HG02852 (cell line): ENCODE measurements at regions not wholly inside any gene's neighbourhood (a gene's known extent, or its start where the extent isn't known, plus 50 kb on each side); places are given as distances from the start of the nearest gene placed in this dataset.

Experiments used
- ATAC-seq: cut with Tn5 transposase; IDR thresholded peaks from one replicate; pipeline ENCODE4 v1.9.1; 2021; ENCODE audit warnings: mild to moderate bottlenecking, moderate library complexity; ENCODE audit not compliant: unreplicated experiment

DNA sequence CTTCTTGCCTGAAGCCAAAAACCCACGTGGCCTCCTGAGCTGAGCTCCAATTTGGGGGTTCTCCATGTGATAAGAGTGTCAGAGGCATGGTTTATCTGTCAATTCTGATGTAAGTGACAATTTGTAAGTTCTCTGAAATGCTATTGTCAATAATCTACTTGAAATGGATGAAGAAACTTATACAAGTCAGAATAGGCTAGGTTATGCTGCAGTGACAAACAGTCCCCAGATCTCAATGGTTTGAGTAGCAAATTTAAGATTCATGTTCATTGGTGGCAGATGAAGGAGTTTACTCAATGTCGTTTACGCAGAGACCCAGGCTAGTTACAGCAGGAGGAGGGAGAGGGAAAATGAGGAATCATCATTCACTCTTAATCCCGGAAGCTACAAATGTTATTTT lies 352.4 kb downstream of the KIF16B start:
- ATAC-seq = no peak

DNA sequence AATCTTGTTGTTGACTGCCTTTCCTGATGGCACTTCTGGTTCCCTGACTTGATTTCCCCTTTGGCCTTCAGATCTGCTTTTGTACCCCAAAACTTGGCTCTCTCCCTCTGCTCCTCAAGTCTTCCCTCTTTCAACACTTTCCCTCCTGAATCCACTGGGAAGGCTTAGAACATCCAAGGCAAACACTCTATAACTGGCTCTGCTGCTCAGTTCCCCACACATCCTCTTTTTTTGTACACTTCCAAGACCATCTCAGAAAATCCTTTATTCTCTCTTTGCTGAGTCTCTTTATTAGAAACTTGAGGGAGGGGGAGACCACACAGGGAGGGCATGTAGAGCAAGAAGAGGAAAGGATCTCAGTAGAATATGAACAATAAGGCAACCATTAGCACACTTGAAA lies 354.1 kb downstream of the KIF16B start:
- no peak for ATAC-seq

DNA sequence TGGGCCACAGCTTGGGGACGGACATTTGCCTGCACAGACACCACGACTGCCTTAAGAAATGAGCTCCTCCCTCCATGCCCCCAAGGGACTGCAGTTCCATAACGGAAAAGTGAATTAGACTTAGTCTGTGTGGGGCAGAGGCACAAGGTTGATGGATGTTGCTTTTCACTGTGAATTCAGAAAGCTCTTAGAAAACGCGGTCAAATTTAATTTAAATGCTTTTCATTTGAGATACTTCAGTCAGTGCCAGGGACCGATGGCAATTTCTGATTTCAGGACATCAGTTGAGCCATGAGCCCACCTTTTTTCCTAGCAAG lies 356.4 kb downstream of the KIF16B start:
- ATAC-seq = no peak

DNA sequence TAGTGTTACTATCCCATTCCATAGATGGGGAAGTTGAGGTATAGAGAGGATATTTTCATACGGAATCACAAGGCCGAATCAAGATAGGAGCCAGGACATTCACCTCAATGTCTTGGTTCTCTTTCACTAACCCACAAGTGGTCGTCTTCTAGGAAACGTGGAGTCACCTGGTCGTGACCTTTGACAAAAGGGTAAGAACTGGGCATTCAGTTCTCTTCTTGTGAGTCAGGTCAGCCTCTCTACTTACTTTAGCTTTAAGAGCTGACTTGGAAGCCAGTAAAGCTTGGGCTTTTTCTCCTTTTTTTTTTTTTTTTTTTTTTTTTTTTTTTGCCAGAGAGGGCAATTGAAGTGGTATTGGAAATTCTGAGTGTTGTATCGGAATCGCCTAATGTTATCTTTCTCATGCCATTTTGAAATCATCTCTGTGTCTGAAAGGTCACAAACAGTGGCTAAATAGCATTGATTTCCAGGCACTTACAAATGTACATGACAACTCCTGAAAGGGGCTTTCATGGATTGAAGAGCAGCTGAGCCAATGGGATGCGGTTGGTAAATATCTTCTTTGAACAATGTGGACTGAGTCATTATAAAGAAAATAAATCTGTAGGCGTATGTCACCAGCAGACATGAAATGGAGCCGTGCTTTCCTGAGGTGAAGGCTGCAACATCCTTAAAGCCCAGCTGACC lies 356.9 kb downstream of the KIF16B start:
- ATAC-seq = no peak

DNA sequence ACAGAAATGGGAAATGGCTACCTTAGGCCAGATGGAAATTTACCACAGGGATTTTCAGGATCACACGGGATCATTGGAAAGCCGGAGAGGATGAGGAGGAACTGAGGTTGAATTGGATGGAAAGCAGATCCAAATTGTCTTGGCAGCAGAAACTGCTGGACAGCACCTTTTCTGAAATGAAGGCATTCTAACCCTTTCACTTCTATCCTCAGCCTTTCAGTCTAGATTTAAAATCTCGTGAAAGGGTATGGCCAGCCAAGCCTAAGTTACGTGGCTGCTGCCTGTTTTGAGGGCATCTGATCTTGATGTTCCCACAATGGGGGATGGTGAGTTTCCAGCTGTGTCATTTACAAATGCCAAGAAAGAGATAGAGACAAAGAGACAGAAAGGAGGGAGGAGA lies 358.2 kb downstream of the KIF16B start:
- no peak for ATAC-seq

DNA sequence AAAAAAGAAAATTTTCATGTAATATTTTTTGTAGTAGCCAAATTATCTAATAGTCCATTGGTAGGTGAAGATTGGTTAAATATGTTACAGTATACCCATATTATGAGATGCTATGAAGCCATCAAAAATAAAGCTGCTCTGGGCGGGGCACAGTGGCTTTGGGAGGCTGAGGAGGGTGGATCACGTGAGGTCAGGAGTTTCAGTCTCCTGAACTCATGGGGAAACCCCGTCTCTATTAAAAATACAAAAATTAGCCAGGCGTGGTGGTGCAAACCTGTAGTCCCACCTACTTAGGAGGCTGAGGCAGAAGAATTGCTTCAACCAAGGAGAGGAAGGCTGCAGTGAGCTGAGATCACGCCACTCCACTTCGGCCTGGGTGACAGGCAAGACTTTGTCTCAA lies 360.5 kb downstream of the KIF16B start:
- no peak for ATAC-seq

DNA sequence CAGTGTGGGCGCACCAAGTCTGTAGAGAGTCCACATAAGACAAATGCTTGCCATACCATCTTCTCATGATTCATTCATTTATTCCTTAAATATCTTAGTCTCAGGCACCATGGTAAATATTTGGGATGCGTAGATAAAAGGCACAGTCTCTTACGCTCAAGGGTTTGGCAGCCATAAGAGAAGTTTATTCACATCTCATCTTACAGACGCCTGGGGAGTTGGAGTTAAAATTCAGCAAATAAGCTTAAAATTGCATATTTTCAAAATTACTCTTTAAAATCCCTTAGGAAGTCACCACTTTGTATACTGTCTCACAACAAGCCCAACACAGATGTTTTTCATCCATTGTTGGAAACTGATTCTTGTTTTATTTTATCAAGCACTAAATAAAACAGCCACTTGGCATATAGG lies 363.3 kb downstream of the KIF16B start:
- no peak for ATAC-seq

DNA sequence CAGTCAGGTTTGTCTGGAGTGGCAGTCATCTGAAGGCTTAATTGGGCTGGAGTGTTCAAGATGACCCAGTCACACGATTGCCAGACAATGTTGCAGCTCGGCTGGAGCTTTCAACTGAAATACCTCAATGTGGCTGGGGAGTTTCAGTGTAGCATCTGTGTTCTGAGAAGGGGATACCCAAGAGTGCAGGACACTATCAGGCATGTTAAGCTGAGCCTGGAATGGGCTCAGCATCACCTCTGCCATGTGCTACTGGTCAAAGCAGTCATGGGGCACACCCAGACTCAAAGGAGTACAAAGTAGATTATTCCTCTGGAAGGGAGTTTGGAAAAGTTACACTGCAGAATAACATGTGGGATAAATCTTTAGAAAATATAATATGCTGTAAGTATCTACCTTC lies 363.9 kb downstream of the KIF16B start:
- ATAC-seq = no peak

DNA sequence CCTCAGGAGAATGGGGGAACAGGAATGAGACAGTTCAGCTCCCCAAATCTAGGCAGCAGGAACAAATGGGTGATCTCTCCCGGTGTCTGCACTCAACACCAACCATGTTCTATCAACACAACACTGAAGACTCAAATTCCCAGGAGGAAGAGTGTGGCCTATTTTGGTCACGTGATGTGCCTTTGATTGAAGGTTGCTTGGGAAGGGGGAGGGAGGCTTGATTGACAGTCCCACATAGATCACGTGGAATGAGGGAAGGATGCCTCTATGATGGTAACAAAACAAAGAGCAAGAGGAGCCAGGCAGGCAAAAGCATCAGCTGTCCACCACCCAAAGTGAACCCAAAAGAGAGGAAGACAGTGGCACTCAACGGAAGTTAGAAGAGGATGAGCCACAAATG lies 364.8 kb downstream of the KIF16B start:
- no peak for ATAC-seq

DNA sequence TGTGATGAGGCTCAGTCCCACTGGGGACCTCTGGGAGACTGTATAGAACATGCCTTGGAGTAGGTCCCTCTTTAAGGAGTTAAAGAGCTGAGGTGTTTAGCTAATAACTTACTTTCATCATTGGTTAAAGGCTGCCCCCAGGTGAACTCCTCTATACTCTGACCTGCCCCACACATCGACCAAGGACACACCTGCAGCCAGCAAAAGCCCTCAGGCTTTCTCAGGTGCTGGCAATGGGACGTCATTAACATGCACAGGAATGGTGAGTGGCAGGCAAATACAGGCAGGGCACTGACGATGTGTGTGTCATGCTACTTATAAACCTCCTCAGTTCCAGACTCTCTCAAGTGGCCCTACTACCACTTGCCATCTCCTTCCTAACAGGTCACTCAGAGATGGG lies 366.4 kb downstream of the KIF16B start:
- no peak for ATAC-seq

DNA sequence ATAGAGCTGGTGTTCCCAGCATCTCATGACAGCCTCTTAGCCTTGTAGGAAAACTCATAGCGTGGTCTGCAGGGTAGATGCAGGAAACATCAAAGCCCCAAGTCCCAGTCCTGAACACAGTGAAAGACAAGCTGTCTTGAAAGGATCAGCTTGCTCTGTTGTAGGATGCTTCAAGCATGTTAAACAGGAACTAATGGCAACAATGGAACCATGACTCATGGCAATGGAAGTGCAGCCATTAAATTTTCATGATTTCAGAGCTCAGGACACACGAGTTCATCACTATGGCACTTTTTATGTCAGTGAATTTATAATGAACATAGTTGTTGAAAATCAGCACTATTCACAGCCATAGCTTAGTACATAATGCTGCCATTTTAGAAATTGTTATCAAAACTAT lies 367.7 kb downstream of the KIF16B start:
- ATAC-seq = no peak

DNA sequence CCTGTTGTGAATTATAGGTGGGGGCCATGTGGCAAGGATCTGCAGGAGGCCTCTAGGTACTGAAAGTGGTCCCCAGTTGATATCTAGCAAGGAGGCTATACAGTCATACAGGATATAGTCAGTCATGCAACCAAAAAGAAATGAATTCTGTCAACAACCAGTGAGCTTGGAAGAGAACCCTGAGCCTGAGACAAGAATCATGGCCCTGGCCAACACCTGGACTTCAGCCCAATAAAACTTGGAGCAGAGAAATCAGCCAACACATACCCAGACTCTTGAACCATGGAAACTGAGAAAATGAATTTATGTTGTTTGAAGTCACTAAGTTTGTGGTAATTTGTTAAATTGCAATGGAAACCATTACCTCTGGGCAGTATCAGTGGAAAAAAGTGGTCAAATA lies 370.2 kb downstream of the KIF16B start:
- no peak for ATAC-seq

DNA sequence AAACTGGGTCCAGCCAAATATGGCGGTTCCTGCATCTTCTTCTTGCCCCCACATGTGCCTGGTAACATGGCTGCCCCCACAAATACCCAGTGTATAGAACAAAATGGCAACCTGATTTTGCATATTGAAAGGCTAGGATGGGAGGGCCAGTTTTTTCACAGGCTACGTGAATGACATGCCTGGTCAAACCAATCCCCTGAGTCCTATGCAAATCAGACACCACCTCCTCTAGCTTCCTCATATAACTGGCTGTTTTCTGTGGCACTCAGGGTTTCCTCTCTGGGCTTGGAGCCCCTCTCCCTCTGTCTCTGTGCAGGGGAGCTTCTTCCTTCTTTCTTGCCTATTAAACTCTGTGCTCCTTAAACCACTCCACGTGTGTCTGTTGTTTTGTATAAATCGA lies 372.1 kb downstream of the KIF16B start:
- ATAC-seq = no peak

DNA sequence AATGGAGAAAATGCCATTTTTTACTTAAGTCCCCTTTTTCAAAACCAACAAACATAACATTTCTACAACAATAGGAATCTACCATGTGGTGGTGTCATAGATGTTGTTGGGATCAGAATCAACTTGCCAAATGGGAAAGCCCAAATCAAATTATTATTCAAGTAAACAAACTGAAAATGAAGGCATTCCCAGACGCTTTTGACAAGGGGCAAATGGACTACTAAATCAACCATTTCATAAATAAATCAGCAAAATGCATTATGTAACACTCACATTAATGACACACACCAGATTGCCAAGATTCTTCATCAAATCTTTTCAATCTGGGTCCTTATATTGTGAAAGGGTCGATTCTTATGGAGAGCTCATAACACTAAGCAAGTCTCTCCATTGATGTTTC lies 375.6 kb downstream of the KIF16B start:
- ATAC-seq = no peak

DNA sequence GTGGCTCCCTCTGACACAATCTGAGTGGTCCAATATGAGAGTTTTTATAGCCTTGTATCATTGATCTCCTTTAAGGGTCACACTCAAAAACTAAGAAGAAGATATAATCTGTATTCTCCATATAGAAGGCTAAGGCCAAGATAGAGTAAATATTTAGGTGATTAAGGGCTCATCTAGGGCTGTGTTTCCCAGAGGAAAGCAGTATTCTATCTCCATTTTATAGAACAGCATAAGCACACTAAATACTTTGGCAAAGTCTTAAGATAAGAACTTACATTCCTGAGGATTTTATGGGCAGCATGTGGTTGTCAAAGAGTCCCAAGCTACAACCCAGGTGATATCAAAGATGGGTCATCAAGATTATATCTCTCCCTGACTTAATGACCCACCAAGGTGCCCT lies 377.6 kb downstream of the KIF16B start:
- ATAC-seq = no peak

DNA sequence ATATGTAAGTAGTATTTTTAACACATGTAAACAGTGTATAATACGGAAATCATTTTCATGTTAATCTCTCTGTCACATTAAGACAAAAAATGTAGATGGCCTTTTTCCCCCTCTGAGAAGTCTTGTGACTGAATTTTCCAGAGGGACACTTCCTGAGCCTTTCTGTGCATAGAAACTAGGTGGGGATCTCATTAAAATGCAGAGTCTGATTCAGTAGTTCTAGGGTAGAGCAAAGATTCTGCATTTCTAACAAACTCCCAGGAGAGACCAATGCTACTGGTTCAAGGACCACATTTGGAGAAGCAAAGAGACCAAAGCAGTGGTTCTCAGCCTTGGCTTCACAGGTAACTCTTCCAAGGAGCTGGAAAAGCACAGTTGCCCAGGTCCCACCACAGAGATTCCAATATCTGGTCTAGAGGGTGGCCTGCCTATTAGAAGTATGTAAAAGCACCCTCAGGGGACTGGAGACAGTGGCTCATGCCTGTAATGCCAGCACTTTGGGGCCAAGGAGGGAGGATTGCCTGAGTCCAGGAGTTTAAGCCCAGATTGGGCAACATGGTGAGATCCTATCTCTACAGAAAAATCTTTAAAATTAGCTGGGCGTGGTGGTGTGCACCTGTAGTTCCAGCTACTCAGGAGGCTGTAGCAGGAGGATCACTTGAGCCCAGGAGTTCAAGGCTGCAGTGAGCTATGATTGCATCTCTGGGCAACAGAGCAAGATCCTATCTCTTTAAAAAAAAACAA lies 378.5 kb downstream of the KIF16B start:
- ATAC-seq = no peak

DNA sequence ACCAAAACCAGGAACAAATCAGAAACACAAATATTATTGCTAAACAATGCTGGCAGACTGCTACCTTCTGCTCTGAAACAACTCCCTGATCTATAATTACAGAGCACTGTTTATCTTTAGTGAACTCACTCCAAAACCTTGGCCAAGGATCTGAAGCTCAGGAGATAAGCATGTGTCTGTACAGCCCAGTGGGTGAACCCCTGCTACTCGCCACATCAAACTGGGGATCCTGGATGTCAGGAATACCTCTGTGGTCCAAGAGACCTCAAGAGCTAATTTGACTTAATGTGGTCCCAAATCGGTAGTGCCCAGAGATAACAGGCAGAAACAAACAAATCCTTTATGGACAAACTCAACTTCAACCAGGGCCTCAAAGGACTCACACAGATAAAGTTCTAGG lies 381.8 kb downstream of the KIF16B start:
- ATAC-seq = no peak

DNA sequence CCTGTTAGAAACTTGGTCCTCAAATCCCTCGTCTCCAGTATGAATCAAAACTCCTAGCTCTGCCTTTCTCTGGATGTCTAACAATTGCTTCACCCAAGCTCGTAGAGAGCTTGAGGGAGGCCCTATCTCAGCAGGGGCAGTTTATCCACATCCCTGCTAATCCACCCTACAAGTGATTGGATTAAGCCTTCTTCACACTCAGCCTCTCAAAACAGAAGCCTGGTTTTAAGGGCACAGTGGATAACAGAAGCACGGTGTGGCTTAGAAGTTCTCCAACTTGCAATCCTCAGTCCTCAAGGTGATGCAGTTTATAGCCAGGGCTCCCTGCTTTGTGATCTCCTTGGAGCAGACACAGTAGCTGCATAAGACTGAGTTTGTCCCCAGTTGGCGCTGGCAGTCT lies 383.9 kb downstream of the KIF16B start:
- no peak for ATAC-seq

DNA sequence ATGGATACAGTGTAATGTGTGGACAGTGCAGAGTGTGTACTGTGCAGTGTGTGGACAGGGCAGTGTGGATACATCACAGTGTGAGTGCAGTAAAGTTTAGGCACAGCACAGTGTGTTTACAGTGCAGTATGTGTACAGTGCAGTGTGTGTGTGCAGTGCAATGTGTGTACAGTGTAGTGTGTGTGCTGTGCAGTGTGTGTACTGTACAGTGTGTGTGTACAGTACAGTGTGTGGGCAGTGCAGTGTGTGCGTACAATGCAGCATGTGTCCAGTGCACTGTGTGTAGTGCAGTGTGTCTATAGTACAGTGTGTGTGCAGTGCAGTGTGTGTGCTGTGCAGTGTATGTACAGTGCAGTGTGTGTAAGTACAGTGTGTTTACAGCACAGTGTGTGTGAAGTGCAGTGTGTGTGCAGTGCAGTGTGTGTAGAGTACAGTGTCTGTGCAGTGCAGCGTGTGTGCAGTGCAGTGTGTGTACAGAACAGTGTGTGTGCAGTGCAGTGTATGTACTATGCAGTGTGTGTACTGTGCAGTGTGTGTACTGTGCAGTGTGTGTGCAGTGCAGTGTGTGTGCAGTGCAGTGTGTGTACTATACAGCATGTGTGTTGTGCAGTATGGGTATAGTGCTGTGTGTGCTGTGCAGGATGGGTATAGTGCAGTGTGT lies 385.2 kb downstream of the KIF16B start:
- no peak for ATAC-seq

DNA sequence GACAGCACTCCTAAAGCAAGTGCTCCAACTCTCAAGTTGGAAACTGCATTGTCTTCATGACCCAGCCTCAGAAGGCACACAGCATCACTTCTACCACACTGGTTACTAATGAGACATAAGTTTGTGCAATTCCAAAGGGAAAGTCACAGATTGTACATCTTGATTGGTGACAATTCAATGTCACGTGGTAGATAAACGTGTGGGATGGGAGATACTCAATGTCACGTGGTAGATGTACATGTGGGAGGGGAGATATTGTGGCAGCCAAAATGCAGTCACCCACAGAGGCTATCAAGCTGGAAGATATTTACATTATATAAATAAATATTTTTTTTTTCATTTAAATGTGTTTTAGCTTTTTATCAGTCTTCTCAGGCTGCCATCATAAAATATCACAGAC lies 393.3 kb downstream of the KIF16B start:
- ATAC-seq = no peak

DNA sequence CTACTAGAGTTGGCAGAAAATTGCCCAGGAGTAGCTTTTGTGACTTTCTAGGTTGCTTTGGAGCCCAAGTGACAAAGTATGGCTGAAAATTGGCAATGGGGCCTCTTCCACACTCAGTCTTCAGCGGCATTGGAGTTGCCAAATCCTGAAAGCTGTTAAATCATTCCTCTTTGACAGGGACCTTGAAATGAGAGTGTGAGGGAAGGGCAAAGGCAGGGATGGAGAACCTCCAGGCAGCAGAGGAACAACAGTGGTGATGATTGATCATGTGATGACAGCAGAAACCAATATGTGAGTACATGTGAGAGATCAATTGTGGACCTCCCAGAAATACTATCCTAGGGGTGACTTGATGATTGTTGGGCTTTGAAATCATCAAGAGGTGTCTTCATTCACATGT lies 393.9 kb downstream of the KIF16B start:
- ATAC-seq = no peak

DNA sequence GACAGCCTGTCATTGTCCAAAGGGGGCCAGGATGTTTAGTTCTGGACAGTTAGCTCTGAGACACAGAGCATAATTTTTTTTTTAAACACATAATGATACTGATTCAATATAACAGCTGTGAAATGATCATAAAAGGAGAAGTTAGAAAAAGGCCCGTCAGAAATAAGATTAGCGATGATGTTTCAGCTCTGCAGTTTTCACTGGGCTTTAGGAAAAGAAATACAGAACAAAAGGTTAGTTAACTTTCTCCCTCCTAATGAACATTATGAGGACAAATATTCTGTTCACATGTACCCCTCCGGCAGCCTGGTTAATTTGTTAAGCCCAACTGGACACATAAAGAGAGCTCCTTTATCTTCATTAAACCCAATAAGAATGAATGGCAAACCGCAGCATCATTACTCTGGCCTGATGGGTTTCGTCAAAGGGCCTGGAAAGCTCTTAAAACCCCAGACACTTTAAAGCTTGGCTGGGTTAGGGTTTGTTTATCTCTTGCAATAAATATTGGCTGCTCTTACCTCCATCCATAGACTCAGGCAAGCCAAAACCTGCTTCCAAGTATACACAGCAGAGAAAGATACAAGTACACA lies 394.6 kb downstream of the KIF16B start:
- ATAC-seq = no peak
